ENCODE measurements at regions not wholly inside any gene's neighbourhood (a gene's known extent, or its start where the extent isn't known, plus 50 kb on each side); places are given as distances from the start of the nearest gene placed in this dataset.
"Not testable (repeated sequence)": the region's sequence is repeated elsewhere in the genome, so short reads cannot be mapped to it uniquely, and the experiment has no call there.

DNA sequence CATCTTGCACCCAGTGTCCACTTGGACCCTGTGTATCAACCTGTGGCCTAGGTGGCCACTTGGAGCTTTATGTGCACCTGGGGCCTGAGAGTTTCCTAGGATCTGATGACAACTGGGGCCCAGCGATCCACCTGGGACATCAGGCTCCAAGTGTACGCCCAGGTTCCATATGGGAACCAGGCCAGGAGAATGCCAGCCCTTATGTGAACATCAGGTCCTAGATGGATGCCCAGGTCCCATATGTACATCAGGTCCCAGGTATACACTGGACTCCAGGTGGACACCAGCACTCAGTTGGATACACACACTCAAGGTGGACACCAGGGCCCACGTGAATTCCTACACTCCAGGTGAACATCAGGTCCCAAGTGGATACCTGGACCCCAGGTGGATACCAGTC, 198.8 kb downstream of the POTEM start:
- DNase-seq (ENCODE audit: low read depth): not testable (repeated sequence)

DNA sequence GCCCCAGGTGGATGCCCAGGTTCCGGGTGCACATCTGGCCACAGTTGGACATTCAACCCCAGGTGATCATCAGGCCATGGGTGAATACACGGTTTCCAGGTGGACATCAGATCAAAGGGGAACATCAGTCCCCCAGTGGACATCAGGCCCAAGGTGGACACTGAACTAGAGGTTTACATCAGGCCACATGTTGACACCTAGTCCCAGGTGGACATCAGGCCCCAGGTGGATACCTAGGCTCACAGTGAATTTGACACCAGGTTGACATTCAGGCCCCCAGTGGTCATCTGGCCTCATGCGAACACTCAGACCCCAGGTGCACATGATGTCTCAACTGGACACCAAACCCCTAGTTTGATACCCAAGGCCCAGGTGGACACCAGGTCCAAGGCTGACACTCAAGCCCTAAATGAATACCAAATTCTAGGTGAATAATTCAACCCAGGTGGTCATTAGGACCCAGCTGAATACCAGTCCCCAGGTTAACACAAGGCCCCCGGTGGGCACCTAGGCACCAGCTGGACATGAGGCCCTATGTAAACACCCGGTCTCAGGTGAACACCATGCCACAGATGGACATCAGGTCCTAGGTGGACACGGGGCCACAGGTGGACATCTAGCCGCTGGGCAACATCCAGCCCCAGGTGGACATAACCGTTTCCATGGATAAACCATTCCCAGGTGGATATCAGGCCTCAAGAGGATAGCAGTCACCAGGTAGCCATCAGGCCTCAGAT, 200.4 kb downstream of the POTEM start:
- DNase-seq (ENCODE audit: low read depth): not testable (repeated sequence)

More for the DNA sequence above, 198.8 kb downstream of the POTEM start:
- not testable (repeated sequence) for H3K4me3 ChIP-seq (ENCODE audit: low read length)

GRCh38 chr14:19168261-19168660, 201.0 kb downstream of the POTEM start:
- DNase-seq (ENCODE audit: low read depth); H3K4me3 ChIP-seq (ENCODE audit: low read length): not testable (repeated sequence)

More for the DNA sequence above, 200.4 kb downstream of the POTEM start:
- not testable (repeated sequence) for H3K4me3 ChIP-seq (ENCODE audit: low read length)

- not testable (repeated sequence) for DNase-seq (ENCODE audit: low read depth)
Observed at GRCh38 chr14:19169561-19170362, 202.5 kb downstream of the POTEM start.

DNA sequence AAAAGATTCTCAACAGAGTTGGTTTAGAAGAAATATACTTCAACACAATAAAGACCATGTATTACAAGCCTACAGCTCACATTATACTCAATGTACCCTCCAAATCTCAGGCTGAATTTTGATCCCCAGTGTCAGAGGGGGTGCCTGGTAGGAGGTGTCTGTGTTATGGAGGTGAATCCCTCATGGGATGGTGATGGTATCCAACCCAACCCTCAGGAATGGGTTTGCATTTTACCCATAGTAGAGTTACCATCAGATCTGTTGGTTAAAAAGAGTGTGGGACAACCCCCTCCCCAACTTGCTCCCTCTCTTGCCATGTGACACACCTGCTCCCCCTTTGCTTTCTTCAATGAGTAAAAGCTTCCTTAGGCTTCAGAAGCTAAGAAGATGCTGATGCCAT, 205.5 kb downstream of the POTEM start:
- not testable (repeated sequence) for DNase-seq (ENCODE audit: low read depth); H3K4me3 ChIP-seq (ENCODE audit: low read length)

More at GRCh38 chr14:19169561-19170362, 202.5 kb downstream of the POTEM start:
- not testable (repeated sequence) for H3K4me3 ChIP-seq (ENCODE audit: low read length)

DNA sequence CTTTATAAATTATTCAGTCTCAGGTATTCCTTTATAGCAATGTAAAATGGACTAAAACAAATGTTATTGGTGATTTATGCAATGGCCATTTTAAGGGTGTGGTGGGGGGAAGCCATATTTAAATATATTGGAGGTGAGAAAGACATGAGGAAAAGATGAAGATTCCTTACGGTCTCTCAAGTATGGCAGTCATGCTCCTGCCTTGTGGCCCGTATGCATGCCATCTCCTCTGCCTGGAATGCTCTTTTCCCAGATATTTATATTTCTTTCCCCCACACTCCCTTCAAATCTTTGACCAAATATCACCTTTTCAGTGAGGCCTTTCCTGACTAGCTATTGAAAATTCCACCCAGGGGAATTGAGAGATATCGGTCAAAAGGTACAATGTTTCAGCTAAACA, 206.0 kb downstream of the POTEM start:
- not testable (repeated sequence) for DNase-seq (ENCODE audit: low read depth); H3K4me3 ChIP-seq (ENCODE audit: low read length)

DNA sequence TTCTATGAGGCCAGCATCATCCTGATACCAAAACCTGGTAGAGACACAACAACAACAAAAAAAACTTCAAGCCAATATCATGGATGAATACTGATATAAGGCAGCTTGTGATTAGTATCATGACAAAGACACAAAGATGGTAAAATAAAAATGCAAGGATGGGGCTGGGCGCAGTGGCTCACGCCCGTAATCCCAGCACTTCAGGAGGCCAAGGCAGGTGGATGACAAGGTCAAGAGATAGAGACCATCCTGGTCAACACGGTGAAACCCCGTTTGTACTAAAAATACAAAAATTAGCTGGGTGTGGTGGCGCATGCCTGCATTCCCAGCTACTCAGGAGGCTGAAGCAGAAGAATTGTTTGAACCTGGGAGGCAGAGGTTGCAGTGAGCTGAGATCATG, 210.2 kb downstream of the POTEM start:
- H3K4me3 ChIP-seq (ENCODE audit: low read length); DNase-seq (ENCODE audit: low read depth): not testable (repeated sequence)

GRCh38 chr14:19180297-19180696, 213.1 kb downstream of the POTEM start:
- DNase-seq (ENCODE audit: low read depth); H3K4me3 ChIP-seq (ENCODE audit: low read length): not testable (repeated sequence)

GRCh38 chr14:19180881-19181280, 213.6 kb downstream of the POTEM start:
- not testable (repeated sequence) for DNase-seq (ENCODE audit: low read depth); H3K4me3 ChIP-seq (ENCODE audit: low read length)

DNA sequence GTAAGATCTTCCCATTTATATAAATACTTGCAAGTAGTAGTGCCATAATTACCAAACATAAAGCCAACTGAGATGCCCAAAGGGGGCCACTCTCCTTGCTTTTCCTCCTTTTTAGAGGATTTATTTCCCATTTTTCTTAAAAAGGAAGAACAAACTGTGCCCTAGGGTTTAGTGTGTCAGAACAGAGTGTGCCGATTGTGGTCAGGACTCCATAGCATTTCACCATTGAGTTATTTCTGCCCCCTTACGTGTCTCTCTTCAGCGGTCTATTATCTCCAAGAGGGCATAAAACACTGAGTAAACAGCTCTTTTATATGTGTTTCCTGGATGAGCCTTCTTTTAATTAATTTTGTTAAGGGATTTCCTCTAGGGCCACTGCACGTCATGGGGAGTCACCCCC, 227.9 kb downstream of the POTEM start:
- H3K4me3 ChIP-seq (ENCODE audit: low read length); DNase-seq (ENCODE audit: low read depth): not testable (repeated sequence)

DNA sequence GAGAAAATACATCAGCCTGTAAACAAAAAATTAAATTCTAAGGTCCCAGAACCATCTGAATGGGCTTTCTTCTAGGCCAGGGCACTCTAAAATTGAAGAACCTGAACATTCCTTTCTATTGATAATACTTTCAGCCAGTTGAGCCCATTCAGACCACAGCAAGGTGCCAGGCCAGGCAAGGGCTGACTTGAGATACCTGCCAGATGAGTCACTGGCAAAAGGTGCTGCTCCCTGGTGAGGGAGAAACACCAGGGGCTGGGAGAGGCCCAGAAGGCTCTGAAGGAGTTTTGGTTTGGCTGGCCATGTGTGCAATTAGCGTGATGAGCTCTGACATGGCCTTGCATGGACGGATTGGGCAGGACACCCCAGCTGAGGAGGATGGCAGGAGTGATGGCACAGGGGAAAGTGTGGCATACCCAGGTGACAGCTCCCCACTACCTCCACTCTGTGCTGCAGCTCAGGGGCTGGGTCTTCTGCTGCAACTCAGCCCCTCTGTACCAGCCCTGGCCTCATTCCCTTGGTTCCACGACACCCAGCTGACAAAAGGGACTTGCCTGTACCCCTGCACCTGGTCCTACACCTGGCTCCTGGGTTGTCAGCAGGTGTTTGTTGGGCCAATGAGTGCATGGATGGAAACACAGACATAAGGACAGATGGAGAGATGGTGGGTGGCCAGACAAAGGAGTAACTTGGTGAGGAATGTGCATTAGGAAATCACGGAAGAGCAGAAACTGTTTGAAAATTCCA, 230.4 kb downstream of the POTEM start:
- H3K4me3 ChIP-seq (ENCODE audit: low read length); DNase-seq (ENCODE audit: low read depth): not testable (repeated sequence)

DNA sequence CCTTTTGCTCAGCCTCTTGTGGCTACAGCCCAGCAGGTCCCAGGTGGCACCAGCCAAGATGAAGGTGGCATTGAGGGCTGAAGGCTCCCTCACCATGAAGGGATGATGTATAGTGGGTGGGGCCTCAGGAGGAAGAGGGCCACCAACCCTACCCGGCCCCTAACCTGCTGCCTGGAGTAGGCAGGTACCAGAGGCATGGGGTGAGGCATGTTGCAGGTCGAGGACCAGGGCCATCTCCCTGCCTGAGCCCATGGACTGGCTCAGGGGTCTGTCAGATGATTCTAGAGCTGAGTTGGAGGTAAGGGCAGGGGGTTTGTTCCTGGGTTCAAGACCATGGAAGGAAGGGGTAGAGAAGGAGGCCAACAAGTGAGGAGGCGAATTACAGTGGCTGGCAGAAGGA, 231.1 kb downstream of the POTEM start:
- not testable (repeated sequence) for DNase-seq (ENCODE audit: low read depth); H3K4me3 ChIP-seq (ENCODE audit: low read length)

DNA sequence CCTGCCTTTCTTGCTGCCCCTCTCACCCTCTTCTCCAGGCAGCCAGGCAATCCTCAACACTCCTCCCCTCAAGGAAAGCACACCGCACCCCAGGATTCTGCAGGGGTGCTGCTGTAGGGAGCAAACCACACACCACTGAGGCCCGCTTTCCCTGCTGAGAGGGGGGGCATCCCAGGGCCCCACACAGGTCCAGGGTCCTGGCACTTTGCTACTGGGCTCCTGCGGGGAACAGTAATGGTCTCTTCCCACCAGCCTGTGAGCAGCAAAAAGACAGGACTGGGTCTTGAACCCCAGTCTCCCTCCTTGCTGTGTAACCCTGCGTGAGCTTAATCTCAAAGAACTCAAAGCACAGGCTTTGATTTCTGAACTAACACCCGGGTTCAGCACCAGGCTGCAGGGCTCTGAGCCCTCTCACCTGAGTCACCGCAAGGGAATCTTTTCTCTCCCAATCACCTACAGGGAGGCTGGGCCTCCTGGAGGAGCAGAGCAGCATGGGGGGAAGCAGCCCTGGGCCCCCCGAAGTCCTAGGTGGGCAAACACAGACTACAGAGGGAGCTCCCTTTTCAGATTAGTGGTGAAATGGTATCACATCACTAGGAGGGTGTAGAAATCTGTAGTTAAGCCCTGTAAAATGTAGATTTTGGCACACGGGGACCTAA, 232.6 kb downstream of the POTEG start:
- H3K4me3 ChIP-seq (ENCODE audit: low read length); DNase-seq (ENCODE audit: low read depth): not testable (repeated sequence)

DNA sequence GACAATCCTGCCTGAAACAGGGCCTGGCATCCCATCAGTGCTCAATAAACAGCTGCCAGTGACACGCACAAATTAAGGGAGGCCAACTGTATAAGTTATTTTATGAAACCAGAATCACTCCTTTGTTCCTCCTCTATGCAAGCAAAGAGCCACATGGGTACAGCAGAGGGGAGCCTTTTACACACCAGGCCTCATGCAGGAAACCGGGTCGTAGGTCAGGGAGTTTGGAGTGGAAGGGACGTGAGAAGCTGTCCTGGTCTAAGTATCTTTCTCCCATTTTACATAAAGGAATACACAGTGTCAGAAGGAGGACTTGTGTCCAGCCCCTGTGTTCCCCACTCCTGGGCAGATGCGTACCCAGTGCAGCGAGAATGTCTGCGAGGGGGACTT, 232.1 kb downstream of the POTEG start:
- DNase-seq (ENCODE audit: low read depth): not testable (repeated sequence)

DNA sequence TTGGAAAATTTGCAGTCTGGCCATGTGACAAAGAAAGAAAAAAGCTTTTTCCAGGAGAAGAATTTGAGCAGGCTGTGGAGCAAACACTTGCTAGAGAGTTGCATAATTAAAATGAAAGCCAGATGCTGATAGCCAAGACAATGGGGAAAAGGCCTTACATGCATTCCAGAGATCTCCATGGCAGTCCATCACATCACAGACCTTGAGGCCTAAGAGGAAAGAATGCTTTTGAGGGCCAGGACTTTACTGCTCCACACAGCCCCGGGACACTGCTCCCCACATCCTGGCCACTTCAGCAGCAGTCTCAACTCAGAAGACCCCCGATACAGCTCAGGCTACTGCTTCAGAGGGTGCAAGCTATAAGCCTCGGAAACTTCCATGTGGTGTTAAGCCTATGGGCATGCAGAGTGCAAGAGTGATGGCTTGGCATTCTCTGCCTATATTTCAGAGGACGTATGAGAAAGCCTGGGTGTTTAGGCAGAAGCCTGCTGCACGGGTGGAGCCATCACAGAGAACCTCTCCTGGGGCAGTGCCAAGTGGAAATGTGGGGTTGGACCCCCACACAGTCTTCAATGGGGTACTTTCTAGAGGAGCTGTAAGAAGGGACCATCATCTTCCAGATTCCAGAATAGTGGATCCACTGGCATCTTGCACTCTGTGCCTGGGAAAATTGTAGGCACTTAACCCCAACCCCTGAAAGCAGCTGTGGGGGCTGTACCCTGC, 230.7 kb downstream of the POTEG start:
- not testable (repeated sequence) for DNase-seq (ENCODE audit: low read depth)

More for the DNA sequence above, 232.1 kb downstream of the POTEG start:
- not testable (repeated sequence) for H3K4me3 ChIP-seq (ENCODE audit: low read length)

GRCh38 chr14:19204827-19205226, 229.3 kb downstream of the POTEG start:
- not testable (repeated sequence) for DNase-seq (ENCODE audit: low read depth)

More for the DNA sequence above, 230.7 kb downstream of the POTEG start:
- not testable (repeated sequence) for H3K4me3 ChIP-seq (ENCODE audit: low read length)

DNA sequence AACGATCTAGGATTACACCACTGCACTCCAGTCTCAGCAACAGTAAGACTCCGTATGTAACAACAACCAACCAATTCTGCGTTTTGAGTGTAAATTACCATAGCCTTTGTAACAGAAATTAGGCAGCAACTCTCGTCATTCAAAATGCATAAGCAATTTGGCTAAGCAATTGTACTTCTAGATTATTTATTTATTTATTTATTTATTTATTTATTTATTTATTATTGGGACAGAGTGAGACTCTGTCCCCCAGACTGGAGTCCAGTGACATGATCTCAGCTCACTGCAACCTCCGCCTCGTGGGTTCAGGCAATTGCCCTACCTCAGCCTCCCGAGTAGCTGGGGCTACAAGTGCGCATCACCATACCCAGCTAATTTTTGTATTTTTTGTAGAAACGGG, 217.7 kb downstream of the POTEG start:
- not testable (repeated sequence) for DNase-seq (ENCODE audit: low read depth); H3K4me3 ChIP-seq (ENCODE audit: low read length)

More at GRCh38 chr14:19204827-19205226, 229.3 kb downstream of the POTEG start:
- not testable (repeated sequence) for H3K4me3 ChIP-seq (ENCODE audit: low read length)

- H3K4me3 ChIP-seq (ENCODE audit: low read length); DNase-seq (ENCODE audit: low read depth): not testable (repeated sequence)
Observed at GRCh38 chr14:19219423-19219822, 214.7 kb downstream of the POTEG start.

Measured in epithelial cell of esophagus (primary cell).